NT2/D1 (cell line): ENCODE measurements at regions not wholly inside any gene's neighbourhood (a gene's known extent, or its start where the extent isn't known, plus 50 kb on each side); places are given as distances from the start of the nearest gene placed in this dataset.
"Not testable (repeated sequence)": the region's sequence is repeated elsewhere in the genome, so short reads cannot be mapped to it uniquely, and the experiment has no call there.

Source experiments
- DNase-seq: peaks from one replicate; pipeline ENCODE4 v3.0.0-alpha.2; 2011; ENCODE audit warnings: low read depth, low spot score
- H3K27me3 ChIP-seq: 2 replicates; pipeline ENCODE4 v1.6.0; 2011; ENCODE audit warnings: mild to moderate bottlenecking; ENCODE audit not compliant: insufficient read length, insufficient read depth
- H3K36me3 ChIP-seq: 2 replicates; pipeline ENCODE4 v1.6.1; 2011; ENCODE audit warnings: mild to moderate bottlenecking, low read length, mixed read lengths; ENCODE audit not compliant: insufficient read depth, insufficient read length
- H3K4me1 ChIP-seq: 2 replicates; pipeline ENCODE4 v1.5.1; 2011; ENCODE audit not compliant: insufficient read depth, insufficient read length
- H3K4me3 ChIP-seq: 2 replicates; pipeline ENCODE4 v1.5.1; 2011; ENCODE audit warnings: low read depth; ENCODE audit not compliant: insufficient read length
- H3K9ac ChIP-seq: 2 replicates; pipeline ENCODE4 v1.6.0; 2011; ENCODE audit warnings: low read depth; ENCODE audit not compliant: insufficient read length
- H3K9me3 ChIP-seq: 2 replicates; pipeline ENCODE4 v1.5.1; 2011; ENCODE audit warnings: mild to moderate bottlenecking, low read length; ENCODE audit not compliant: insufficient read depth
- SUZ12 ChIP-seq: IDR thresholded peaks from 2 replicates; pipeline ENCODE4 v1.6.1; 2011; ENCODE audit not compliant: insufficient read length, insufficient read depth; ENCODE audit errors: extremely low read depth
- YY1 ChIP-seq: IDR thresholded peaks from 2 replicates; pipeline ENCODE4 v1.6.1; 2011; ENCODE audit not compliant: insufficient read length, insufficient read depth
- ZNF274 ChIP-seq: IDR thresholded peaks from 2 replicates; pipeline ENCODE4 v1.6.1; 2011; ENCODE audit warnings: mild to moderate bottlenecking, low read depth, low read length

GRCh38 chr7:68756986-68757495 is 841.2 kb upstream of the AUTS2 start:
- Histone ChIP-seq H3K9me3 (peaks cover 6% of the 10 kb centered on the region), H3K4me1 (no peaks in the 10 kb centered on the region), H3K27me3 (no peaks in the 10 kb centered on the region), H3K4me3 (no peak overlapping the region), H3K9ac (no peak overlapping the region), H3K36me3 (no peaks in the 10 kb centered on the region)
- DNase-seq = no peak
- TF ChIP-seq SUZ12 (no peak), YY1 (no peak)

GRCh38 chr7:68760556-68760955 is 837.7 kb upstream of the AUTS2 start:
- H3K9me3 ChIP-seq = peaks cover 22% of the 10 kb centered on the region
- no peaks in the 10 kb centered on the region for H3K27me3 ChIP-seq
- H3K36me3 ChIP-seq = no peaks in the 10 kb centered on the region
- no peak overlapping the region for H3K9ac ChIP-seq
- no peak for TF ChIP-seq ZNF274
- H3K4me1 ChIP-seq = no peaks in the 10 kb centered on the region
- H3K4me3 ChIP-seq = no peak overlapping the region
- DNase-seq = no peak

GRCh38 chr7:68767462-68767861 is 830.8 kb upstream of the AUTS2 start:
- no peak for DNase-seq
- no peak overlapping the region for H3K4me3 ChIP-seq
- H3K4me1 ChIP-seq = no peaks in the 10 kb centered on the region
- TF ChIP-seq SUZ12 (no peak), YY1 (no peak), ZNF274 (no peak)
- H3K9me3 ChIP-seq = peaks cover 12% of the 10 kb centered on the region
- H3K27me3 ChIP-seq = no peaks in the 10 kb centered on the region
- no peaks in the 10 kb centered on the region for H3K36me3 ChIP-seq
- H3K9ac ChIP-seq = no peak overlapping the region

DNA sequence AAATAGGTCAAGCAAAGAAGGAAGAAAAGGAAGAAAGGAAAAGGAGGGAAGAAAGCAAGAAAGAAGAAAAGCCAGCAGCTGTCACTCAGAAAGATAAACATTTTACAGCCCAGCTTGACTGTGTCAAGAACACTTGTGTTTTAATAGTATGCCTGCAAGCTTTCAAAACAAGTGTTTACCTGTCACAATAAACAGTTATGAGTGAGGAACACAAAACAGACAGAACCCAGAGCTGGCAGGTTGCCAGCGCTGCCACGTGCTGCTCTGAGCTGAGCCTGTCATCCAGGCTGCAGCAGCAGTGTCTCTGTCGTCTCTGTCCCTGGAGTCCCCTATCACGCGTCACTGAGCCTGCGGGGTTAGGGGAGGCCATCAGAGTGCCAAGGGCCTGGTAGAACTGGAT is 827.6 kb upstream of the AUTS2 start:
- H3K4me3 ChIP-seq = no peak overlapping the region
- no peaks in the 10 kb centered on the region for H3K4me1 ChIP-seq
- TF ChIP-seq YY1 (no peak), SUZ12 (no peak), ZNF274 (no peak)
- no peaks in the 10 kb centered on the region for H3K27me3 ChIP-seq
- no peak for DNase-seq
- no peak overlapping the region for H3K9ac ChIP-seq
- no peaks in the 10 kb centered on the region for H3K9me3 ChIP-seq
- H3K36me3 ChIP-seq = no peaks in the 10 kb centered on the region

GRCh38 chr7:68776326-68776725 is 821.9 kb upstream of the AUTS2 start:
- no peak for DNase-seq
- no peak overlapping the region for H3K9ac ChIP-seq
- H3K4me3 ChIP-seq = no peak overlapping the region
- no peaks in the 10 kb centered on the region for H3K36me3 ChIP-seq
- no peaks in the 10 kb centered on the region for H3K4me1 ChIP-seq
- TF ChIP-seq YY1 (no peak), ZNF274 (no peak), SUZ12 (no peak)
- no peaks in the 10 kb centered on the region for H3K27me3 ChIP-seq
- H3K9me3 ChIP-seq = no peaks in the 10 kb centered on the region

GRCh38 chr7:68783684-68784083 is 814.6 kb upstream of the AUTS2 start:
- no peak overlapping the region for H3K4me3 ChIP-seq
- no peak overlapping the region for H3K9ac ChIP-seq
- H3K36me3 ChIP-seq = no peaks in the 10 kb centered on the region
- TF ChIP-seq SUZ12 (no peak), ZNF274 (no peak), YY1 (no peak)
- peaks cover 6% of the 10 kb centered on the region for H3K4me1 ChIP-seq
- no peak for DNase-seq
- H3K27me3 ChIP-seq = no peaks in the 10 kb centered on the region
- no peaks in the 10 kb centered on the region for H3K9me3 ChIP-seq

DNA sequence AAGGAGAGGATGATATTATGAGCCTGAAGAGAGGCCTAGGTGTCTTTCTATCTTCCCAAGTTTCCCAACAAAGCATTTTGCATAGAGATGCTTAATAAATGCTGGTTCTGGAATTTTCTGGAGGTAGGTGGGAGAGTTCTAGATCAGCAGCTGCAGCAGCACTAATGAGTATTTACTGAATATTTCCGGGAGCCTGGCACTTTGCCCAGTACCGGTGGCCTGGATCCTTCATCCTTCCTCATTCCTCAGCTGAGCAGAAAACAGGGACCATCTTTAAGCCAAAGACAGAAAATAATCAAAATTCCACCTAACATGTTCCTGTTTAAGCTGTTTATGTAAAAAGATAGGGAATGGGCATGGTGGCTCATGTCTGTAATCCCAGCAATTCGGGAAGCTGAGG is 813.2 kb upstream of the AUTS2 start:
- Histone ChIP-seq H3K9ac (no peak overlapping the region), H3K27me3 (no peaks in the 10 kb centered on the region)
- TF ChIP-seq SUZ12 (no peak), ZNF274 (no peak), YY1 (no peak)

GRCh38 chr7:68787566-68787965 is 810.7 kb upstream of the AUTS2 start:
- H3K4me1 ChIP-seq = peaks cover 6% of the 10 kb centered on the region
- H3K4me3 ChIP-seq = no peak overlapping the region
- peak; percentile 23 for DNase-seq
- no peak overlapping the region for H3K9ac ChIP-seq
- no peaks in the 10 kb centered on the region for H3K9me3 ChIP-seq
- no peaks in the 10 kb centered on the region for H3K36me3 ChIP-seq
- no peaks in the 10 kb centered on the region for H3K27me3 ChIP-seq
- no peak for TF ChIP-seq SUZ12
- TF ChIP-seq YY1 = no peak
- no peak for TF ChIP-seq ZNF274

More for the DNA sequence above, 813.2 kb upstream of the AUTS2 start:
- DNase-seq = no peak
- Histone ChIP-seq H3K36me3 (no peaks in the 10 kb centered on the region), H3K4me3 (no peak overlapping the region), H3K9me3 (no peaks in the 10 kb centered on the region), H3K4me1 (peaks cover 6% of the 10 kb centered on the region)

DNA sequence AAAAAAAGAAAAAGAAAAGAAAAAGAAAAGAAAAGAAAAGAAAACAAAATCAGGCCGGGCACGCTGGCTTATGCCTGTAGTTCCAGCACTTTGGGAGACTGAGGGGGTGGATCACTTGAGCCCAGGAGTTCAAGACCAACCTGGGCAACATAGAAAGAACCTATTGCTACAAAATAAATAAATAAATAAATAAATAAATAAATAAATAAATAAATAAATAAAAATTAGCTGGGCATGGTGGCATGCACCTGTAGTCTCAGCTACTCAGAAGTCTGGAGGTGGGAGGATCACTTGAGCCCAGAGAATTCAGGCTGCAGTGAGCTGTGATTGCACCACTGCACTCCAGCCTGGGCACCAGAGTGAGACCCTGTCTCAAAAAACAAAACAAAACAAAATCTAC is 809.7 kb upstream of the AUTS2 start:
- not testable (repeated sequence) for DNase-seq, H3K9me3 ChIP-seq, H3K4me1 ChIP-seq, H3K4me3 ChIP-seq, H3K9ac ChIP-seq, H3K36me3 ChIP-seq, H3K27me3 ChIP-seq
